Stimulated activated naive CD8-positive, alpha-beta T cell treated with anti-CD3 and anti-CD28 coated beads, Interleukin-15, Interleukin-2, amounts not matched to agents 100 U/mL and 50 U/mL, for 24 hours (primary cell): ENCODE measurements at regions not wholly inside any gene's neighbourhood (a gene's known extent, or its start where the extent isn't known, plus 50 kb on each side); places are given as distances from the start of the nearest gene placed in this dataset.

ENCODE experiments used
- ATAC-seq: fragments of 150-1000 bp; cut with Tn5 transposase; one replicate; pipeline ENCODE4 v1.10.0; 2021
- DNase-seq: peaks from one replicate; pipeline ENCODE4 v3.0.0; 2021

GRCh38 chr16:47777220-47777619, 316.1 kb downstream of the PHKB start:
- ATAC-seq: no peak
- no peak for DNase-seq

GRCh38 chr16:47774661-47775060, 313.5 kb downstream of the PHKB start:
- ATAC-seq: no peak

DNA sequence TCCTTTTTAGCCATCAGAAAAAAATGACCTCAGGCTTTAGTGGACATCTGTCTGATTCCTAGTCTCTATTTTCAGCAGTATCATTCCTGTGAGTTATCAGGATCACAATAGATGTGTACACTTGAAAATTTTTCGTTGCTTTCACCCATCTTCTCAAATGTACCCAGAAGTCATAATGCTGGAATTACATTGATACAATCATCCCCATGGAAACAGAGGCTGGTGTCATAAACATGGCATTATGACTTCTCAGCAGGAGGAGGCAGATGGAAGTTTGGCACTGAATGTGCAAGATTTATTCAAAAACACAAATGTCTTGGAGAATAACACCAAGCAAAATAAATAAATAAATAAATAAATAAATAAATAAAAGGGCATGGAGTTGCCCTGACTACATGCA, 292.5 kb downstream of the PHKB start:
- ATAC-seq: no peak
- no peak for DNase-seq

More at GRCh38 chr16:47774661-47775060, 313.5 kb downstream of the PHKB start:
- no peak for DNase-seq
